OCI-LY1 (cell line): ENCODE measurements at regions not wholly inside any gene's neighbourhood (a gene's known extent, or its start where the extent isn't known, plus 50 kb on each side); places are given as distances from the start of the nearest gene placed in this dataset.

Source experiments
- H2AFZ ChIP-seq: fragments of 200-600 bp; sonication (generic), shearing (Covaris generic); 2 replicates; pipeline ENCODE4 v1.6.0; 2014; ENCODE audit warnings: antibody characterized with exemption, mild to moderate bottlenecking, low read length
- H3F3A ChIP-seq: fragments of 200-600 bp; sonication (generic), shearing (Covaris generic); 2 replicates; pipeline ENCODE4 v1.6.0; 2014; ENCODE audit warnings: mild to moderate bottlenecking, antibody characterized with exemption, low read length, moderate library complexity; ENCODE audit not compliant: insufficient read depth
- H3K27ac ChIP-seq: fragments of 200-600 bp; sonication (generic); 2 replicates; pipeline ENCODE4 v1.5.1; 2014; ENCODE audit warnings: low read length, mixed run types, mild to moderate bottlenecking, low read depth; ENCODE audit not compliant: poor library complexity, severe bottlenecking
- H3K27me3 ChIP-seq: fragments of 200-600 bp; sonication (generic); 2 replicates; pipeline ENCODE4 v1.6.0; 2014; ENCODE audit warnings: antibody characterized with exemption, mild to moderate bottlenecking, low read length, moderate library complexity; ENCODE audit not compliant: insufficient read depth
- H3K36me3 ChIP-seq: fragments of 200-600 bp; sonication (generic); 2 replicates; pipeline ENCODE4 v1.6.1; 2014; ENCODE audit warnings: mild to moderate bottlenecking, antibody characterized with exemption, low read length, moderate library complexity, mixed read lengths; ENCODE audit not compliant: insufficient read depth
- H3K4me1 ChIP-seq: fragments of 200-600 bp; sonication (generic); 2 replicates; pipeline ENCODE4 v1.5.1; 2014; ENCODE audit warnings: mild to moderate bottlenecking, low read length, moderate library complexity; ENCODE audit not compliant: insufficient read depth, severe bottlenecking
- H3K4me2 ChIP-seq: fragments of 200-600 bp; sonication (generic), shearing (Covaris generic); 2 replicates; pipeline ENCODE4 v1.6.1; 2014; ENCODE audit warnings: low read length
- H3K4me3 ChIP-seq: fragments of 200-600 bp; sonication (generic); 2 replicates; pipeline ENCODE4 v1.5.1; 2014; ENCODE audit warnings: low read length, low read depth, mild to moderate bottlenecking, mixed read lengths; ENCODE audit not compliant: poor library complexity, severe bottlenecking
- H3K79me2 ChIP-seq: fragments of 200-600 bp; shearing (Covaris generic); 2 replicates; pipeline ENCODE4 v1.6.1; 2016; ENCODE audit warnings: mixed run types, low read length, mixed read lengths; ENCODE audit not compliant: insufficient read depth
- H3K9ac ChIP-seq: fragments of 200-600 bp; sonication (generic), shearing (Covaris generic); 2 replicates; pipeline ENCODE4 v1.6.1; 2014; ENCODE audit warnings: mild to moderate bottlenecking, low read length, mixed read lengths
- H3K9me2 ChIP-seq: fragments of 200-600 bp; sonication (generic), shearing (Covaris generic); 2 replicates; pipeline ENCODE4 v1.6.1; 2014; ENCODE audit warnings: low read depth, mild to moderate bottlenecking, low read length, mixed read lengths
- H3K9me3 ChIP-seq: fragments of 200-600 bp; shearing (Covaris generic); 2 replicates; pipeline ENCODE4 v1.6.1; 2014; ENCODE audit warnings: low read length, mixed read lengths
- H4K20me1 ChIP-seq: fragments of 200-600 bp; sonication (generic), shearing (Covaris generic); 2 replicates; pipeline ENCODE4 v1.6.0; 2016; ENCODE audit warnings: mild to moderate bottlenecking, low read length; ENCODE audit not compliant: insufficient read depth
- EZH2 ChIP-seq: fragments of 200-600 bp; sonication (generic), shearing (Covaris generic); IDR thresholded peaks from 2 replicates; pipeline ENCODE4 v1.8.0; 2017; ENCODE audit warnings: borderline replicate concordance, mixed run types, mild to moderate bottlenecking, antibody characterized with exemption, low read length, moderate library complexity, mixed read lengths
- TF ChIP-seq, protein P1 (sequence below): fragments of 200-600 bp; sonication (generic), shearing (Covaris generic); IDR thresholded peaks from 2 replicates; pipeline ENCODE4 v1.5.1; 2017; ENCODE audit warnings: mild to moderate bottlenecking, antibody characterized with exemption, low read length, moderate library complexity, mixed read lengths

GRCh38 chr3:23644099-23644498 lies 161.7 kb upstream of the UBE2E1 start:
- Histone ChIP-seq H3K36me3 (no peaks in the 10 kb centered on the region), H3K9ac (no peak overlapping the region), H2AFZ (no peak overlapping the region), H3F3A (no peaks in the 10 kb centered on the region), H3K27me3 (no peaks in the 10 kb centered on the region), H4K20me1 (no peaks in the 10 kb centered on the region), H3K27ac (no peak overlapping the region), H3K9me3 (no peaks in the 10 kb centered on the region), H3K4me1 (peaks cover 5% of the 10 kb centered on the region), H3K4me3 (no peak overlapping the region), H3K9me2 (no peaks in the 10 kb centered on the region), H3K4me2 (no peak overlapping the region), H3K79me2 (no peaks in the 10 kb centered on the region)
- no peak for TF ChIP-seq EZH2

DNA sequence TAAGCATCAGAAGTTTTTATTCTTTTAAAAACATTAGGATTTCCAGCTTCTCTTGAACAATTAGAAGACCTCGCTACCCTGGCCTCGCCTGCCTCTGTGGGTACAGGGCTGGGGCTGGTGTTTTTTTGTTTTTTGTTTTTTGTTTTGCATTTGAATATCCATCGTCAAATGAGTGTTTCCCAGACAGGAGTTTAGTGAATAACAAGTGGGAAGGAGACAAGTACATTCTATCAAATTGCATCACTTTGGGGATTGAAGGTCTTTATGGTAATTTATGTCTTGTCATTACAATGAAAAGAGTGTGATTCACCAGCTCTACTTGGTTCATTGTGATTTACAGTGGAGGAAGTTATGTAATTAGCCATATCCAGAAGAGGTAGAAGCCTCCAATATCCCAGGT lies 161.1 kb upstream of the UBE2E1 start:
- H2AFZ ChIP-seq = no peak overlapping the region
- no peaks in the 10 kb centered on the region for H3K9me3 ChIP-seq
- H3K27me3 ChIP-seq = no peaks in the 10 kb centered on the region
- H3K27ac ChIP-seq = no peak overlapping the region
- no peaks in the 10 kb centered on the region for H3F3A ChIP-seq
- H3K4me3 ChIP-seq = no peak overlapping the region
- no peak overlapping the region for H3K9ac ChIP-seq
- no peaks in the 10 kb centered on the region for H3K79me2 ChIP-seq
- H3K9me2 ChIP-seq = no peaks in the 10 kb centered on the region
- H3K4me2 ChIP-seq = no peak overlapping the region
- H3K4me1 ChIP-seq = peaks cover 5% of the 10 kb centered on the region
- no peaks in the 10 kb centered on the region for H4K20me1 ChIP-seq
- TF ChIP-seq EZH2 = no peak
- TF ChIP-seq, protein P1, sequence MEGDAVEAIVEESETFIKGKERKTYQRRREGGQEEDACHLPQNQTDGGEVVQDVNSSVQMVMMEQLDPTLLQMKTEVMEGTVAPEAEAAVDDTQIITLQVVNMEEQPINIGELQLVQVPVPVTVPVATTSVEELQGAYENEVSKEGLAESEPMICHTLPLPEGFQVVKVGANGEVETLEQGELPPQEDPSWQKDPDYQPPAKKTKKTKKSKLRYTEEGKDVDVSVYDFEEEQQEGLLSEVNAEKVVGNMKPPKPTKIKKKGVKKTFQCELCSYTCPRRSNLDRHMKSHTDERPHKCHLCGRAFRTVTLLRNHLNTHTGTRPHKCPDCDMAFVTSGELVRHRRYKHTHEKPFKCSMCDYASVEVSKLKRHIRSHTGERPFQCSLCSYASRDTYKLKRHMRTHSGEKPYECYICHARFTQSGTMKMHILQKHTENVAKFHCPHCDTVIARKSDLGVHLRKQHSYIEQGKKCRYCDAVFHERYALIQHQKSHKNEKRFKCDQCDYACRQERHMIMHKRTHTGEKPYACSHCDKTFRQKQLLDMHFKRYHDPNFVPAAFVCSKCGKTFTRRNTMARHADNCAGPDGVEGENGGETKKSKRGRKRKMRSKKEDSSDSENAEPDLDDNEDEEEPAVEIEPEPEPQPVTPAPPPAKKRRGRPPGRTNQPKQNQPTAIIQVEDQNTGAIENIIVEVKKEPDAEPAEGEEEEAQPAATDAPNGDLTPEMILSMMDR = no peak
- H3K36me3 ChIP-seq = no peaks in the 10 kb centered on the region

GRCh38 chr3:23645533-23646183 lies 160.1 kb upstream of the UBE2E1 start:
- Histone ChIP-seq H4K20me1 (no peaks in the 10 kb centered on the region), H3K36me3 (no peaks in the 10 kb centered on the region), H3K79me2 (no peaks in the 10 kb centered on the region), H3K9me3 (no peaks in the 10 kb centered on the region), H3K4me1 (peaks cover 9% of the 10 kb centered on the region), H2AFZ (no peak overlapping the region), H3K4me3 (no peak overlapping the region), H3K27me3 (no peaks in the 10 kb centered on the region), H3K9me2 (no peaks in the 10 kb centered on the region), H3K4me2 (no peak overlapping the region), H3K27ac (no peak overlapping the region), H3F3A (no peaks in the 10 kb centered on the region), H3K9ac (no peak overlapping the region)
- TF ChIP-seq, protein P1 = no peak
- TF ChIP-seq EZH2 = no peak
